ENCODE measurements at regions not wholly inside any gene's neighbourhood (a gene's known extent, or its start where the extent isn't known, plus 50 kb on each side); places are given as distances from the start of the nearest gene placed in this dataset.

DNA sequence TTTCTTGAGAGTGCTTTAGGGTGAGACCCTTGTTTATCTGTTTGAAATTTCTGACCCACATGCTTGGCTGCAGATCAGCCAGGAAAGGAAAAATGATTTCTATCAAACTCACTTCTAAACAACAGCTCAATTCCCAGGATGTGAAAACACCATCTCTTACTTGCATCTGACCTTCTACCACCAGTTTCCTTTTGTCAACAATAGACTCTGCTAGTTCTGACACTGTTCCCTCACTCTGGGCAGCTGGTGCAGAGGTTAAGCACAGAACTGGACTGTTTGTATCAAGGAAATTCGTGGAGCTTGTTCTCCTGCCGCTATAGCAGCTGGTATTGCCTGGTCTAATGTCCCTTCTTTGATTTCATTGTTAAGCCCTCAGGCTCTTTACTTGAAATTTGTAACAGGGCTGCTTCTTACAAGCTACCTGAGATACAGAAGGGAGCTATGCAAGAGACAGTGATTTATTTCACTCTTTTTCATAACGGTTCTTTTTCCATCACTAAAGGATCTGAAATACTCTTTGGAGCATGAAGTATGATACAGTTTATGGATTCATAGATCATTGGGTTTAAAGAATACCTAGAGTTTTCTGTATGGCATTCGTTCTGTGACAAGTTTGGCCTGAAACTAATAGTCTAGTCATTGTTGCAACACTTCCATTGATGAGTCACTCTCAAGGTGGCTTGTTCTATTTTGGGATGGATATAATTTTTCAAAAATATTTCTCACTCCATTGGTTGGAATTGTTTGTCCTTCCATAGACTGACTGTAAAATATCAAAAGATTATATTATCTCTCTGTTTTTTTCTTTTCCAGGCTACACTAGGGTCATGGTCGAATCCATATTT, 178.2 kb upstream of the ZC3H12C start:
- TF ChIP-seq CTCF (conservative IDR thresholded peaks at IDR 0.05): no peak
- no peaks in the 10 kb centered on the region for H3K4me1 Mint-ChIP-seq
- no peak for DNase-seq (ENCODE audit: low read depth, low spot score)
- no peaks in the 10 kb centered on the region for H3K27me3 Mint-ChIP-seq (ENCODE audit: low read depth)
- H3K36me3 Mint-ChIP-seq (ENCODE audit: low read depth): peaks cover 2% of the 10 kb centered on the region
- peaks cover 9% of the 10 kb centered on the region for H3K9me3 Mint-ChIP-seq
- H3K4me3 Mint-ChIP-seq: no peak overlapping the region
- no peak overlapping the region for H3K27ac Mint-ChIP-seq (ENCODE audit: unreplicated experiment)

DNA sequence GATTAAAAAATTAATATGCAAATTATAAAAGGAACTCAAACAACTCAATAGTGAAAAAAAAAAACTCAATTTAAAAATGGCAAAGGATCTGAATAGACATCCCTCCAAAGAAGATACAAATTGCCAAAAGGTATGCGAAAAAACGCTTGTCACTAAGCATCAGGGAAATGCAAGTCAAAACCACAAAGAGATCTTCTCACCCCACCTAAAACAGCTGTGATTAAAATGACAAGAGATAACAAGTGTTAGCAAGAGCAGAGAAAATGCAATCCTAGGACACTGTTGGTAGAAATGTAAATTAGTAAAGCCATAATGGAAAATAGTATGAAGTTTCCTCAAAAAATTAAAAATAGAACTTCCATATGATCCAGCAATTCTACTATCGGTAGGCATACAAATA, 166.3 kb upstream of the ZC3H12C start:
- no peak for TF ChIP-seq CTCF (conservative IDR thresholded peaks at IDR 0.05)
- Mint-ChIP-seq H3K36me3 (ENCODE audit: low read depth) (no peaks in the 10 kb centered on the region), H3K4me1 (no peaks in the 10 kb centered on the region), H3K27ac (ENCODE audit: unreplicated experiment) (no peak overlapping the region), H3K9me3 (peaks cover 10% of the 10 kb centered on the region), H3K27me3 (ENCODE audit: low read depth) (no peaks in the 10 kb centered on the region), H3K4me3 (no peak overlapping the region)
- DNase-seq (ENCODE audit: low read depth, low spot score): no peak

- Mint-ChIP-seq H3K4me3 (no peak overlapping the region), H3K36me3 (ENCODE audit: low read depth) (no peaks in the 10 kb centered on the region), H3K4me1 (no peaks in the 10 kb centered on the region), H3K9me3 (peaks cover 10% of the 10 kb centered on the region), H3K27me3 (ENCODE audit: low read depth) (no peaks in the 10 kb centered on the region), H3K27ac (ENCODE audit: unreplicated experiment) (no peak overlapping the region)
- no peak for DNase-seq (ENCODE audit: low read depth, low spot score)
- TF ChIP-seq CTCF (conservative IDR thresholded peaks at IDR 0.05): no peak
Observed at GRCh38 chr11:109929308-109929707, 163.9 kb upstream of the ZC3H12C start.

GRCh38 chr11:109933126-109933525, 160.1 kb upstream of the ZC3H12C start:
- no peak overlapping the region for H3K4me3 Mint-ChIP-seq
- TF ChIP-seq CTCF (conservative IDR thresholded peaks at IDR 0.05): no peak

GRCh38 chr11:109934151-109934550, 159.0 kb upstream of the ZC3H12C start:
- Mint-ChIP-seq H3K27ac (ENCODE audit: unreplicated experiment) (no peak overlapping the region), H3K4me1 (peaks cover 4% of the 10 kb centered on the region), H3K36me3 (ENCODE audit: low read depth) (no peaks in the 10 kb centered on the region), H3K27me3 (ENCODE audit: low read depth) (no peaks in the 10 kb centered on the region), H3K4me3 (no peak overlapping the region), H3K9me3 (no peaks in the 10 kb centered on the region)
- TF ChIP-seq CTCF (conservative IDR thresholded peaks at IDR 0.05): no peak
- no peak for DNase-seq (ENCODE audit: low read depth, low spot score)

More at GRCh38 chr11:109933126-109933525, 160.1 kb upstream of the ZC3H12C start:
- no peak for DNase-seq (ENCODE audit: low read depth, low spot score)
- peaks cover 4% of the 10 kb centered on the region for H3K4me1 Mint-ChIP-seq
- no peaks in the 10 kb centered on the region for H3K27me3 Mint-ChIP-seq (ENCODE audit: low read depth)
- no peaks in the 10 kb centered on the region for H3K36me3 Mint-ChIP-seq (ENCODE audit: low read depth)
- H3K27ac Mint-ChIP-seq (ENCODE audit: unreplicated experiment): no peak overlapping the region
- H3K9me3 Mint-ChIP-seq: no peaks in the 10 kb centered on the region

Data from neural crest cell (in vitro differentiated cells).